ENCODE measurements at regions not wholly inside any gene's neighbourhood (a gene's known extent, or its start where the extent isn't known, plus 50 kb on each side); places are given as distances from the start of the nearest gene placed in this dataset.
"Not testable (repeated sequence)": the region's sequence is repeated elsewhere in the genome, so short reads cannot be mapped to it uniquely, and the experiment has no call there.

- no peak for DNase-seq (ENCODE audit: low read depth, low spot score)
Measured at GRCh38 chr20:40849456-40849855, 160.4 kb upstream of the MAFB start.

GRCh38 chr20:40851051-40851450 is 162.0 kb upstream of the MAFB start:
- DNase-seq (ENCODE audit: low read depth, low spot score): no peak

GRCh38 chr20:40855269-40855668 is 166.2 kb upstream of the MAFB start:
- no peak for DNase-seq (ENCODE audit: low read depth, low spot score)

- DNase-seq (ENCODE audit: low read depth, low spot score): no peak
Measured at GRCh38 chr20:40856653-40857052, 167.6 kb upstream of the MAFB start.

GRCh38 chr20:40860487-40860902 is 168.1 kb upstream of the TOP1 start:
- DNase-seq (ENCODE audit: low read depth, low spot score): no peak

- DNase-seq (ENCODE audit: low read depth, low spot score): no peak
Measured at GRCh38 chr20:40861427-40862008, 167.1 kb upstream of the TOP1 start.

- DNase-seq (ENCODE audit: low read depth, low spot score): no peak
Measured at GRCh38 chr20:40863355-40863919, 165.2 kb upstream of the TOP1 start.

GRCh38 chr20:40864470-40864869 is 164.2 kb upstream of the TOP1 start:
- no peak for DNase-seq (ENCODE audit: low read depth, low spot score)

- DNase-seq (ENCODE audit: low read depth, low spot score): no peak
Measured at GRCh38 chr20:40865095-40865494, 163.5 kb upstream of the TOP1 start.

GRCh38 chr20:40866056-40866455 is 162.6 kb upstream of the TOP1 start:
- DNase-seq (ENCODE audit: low read depth, low spot score): no peak

GRCh38 chr20:40868551-40869217 is 159.9 kb upstream of the TOP1 start:
- DNase-seq (ENCODE audit: low read depth, low spot score): peak; percentile 29

- DNase-seq (ENCODE audit: low read depth, low spot score): no peak
Measured at GRCh38 chr20:40869218-40870147, 159.1 kb upstream of the TOP1 start.

- DNase-seq (ENCODE audit: low read depth, low spot score): no peak
Measured at GRCh38 chr20:40875116-40876085, 153.2 kb upstream of the TOP1 start.

GRCh38 chr20:40878099-40878498 is 150.5 kb upstream of the TOP1 start:
- DNase-seq (ENCODE audit: low read depth, low spot score): not testable (repeated sequence)

GRCh38 chr20:40880063-40880728 is 148.4 kb upstream of the TOP1 start:
- no peak for DNase-seq (ENCODE audit: low read depth, low spot score)

GRCh38 chr20:40880729-40881109 is 147.9 kb upstream of the TOP1 start:
- no peak for DNase-seq (ENCODE audit: low read depth, low spot score)

- no peak for DNase-seq (ENCODE audit: low read depth, low spot score)
Measured at GRCh38 chr20:40882152-40882551, 146.5 kb upstream of the TOP1 start.

GRCh38 chr20:40883097-40883496 is 145.5 kb upstream of the TOP1 start:
- no peak for DNase-seq (ENCODE audit: low read depth, low spot score)

GRCh38 chr20:40887105-40887504 is 141.5 kb upstream of the TOP1 start:
- DNase-seq (ENCODE audit: low read depth, low spot score): no peak

- not testable (repeated sequence) for DNase-seq (ENCODE audit: low read depth, low spot score)
Measured at GRCh38 chr20:40889266-40889665, 139.4 kb upstream of the TOP1 start.
